Activated effector memory CD4-positive, alpha-beta T cell treated with anti-CD3 and anti-CD28 coated beads, Interleukin-2, amount 50 U/mL, for 16 hours (primary cell): ENCODE measurements at regions not wholly inside any gene's neighbourhood (a gene's known extent, or its start where the extent isn't known, plus 50 kb on each side); places are given as distances from the start of the nearest gene placed in this dataset.

ENCODE experiments used
- DNase-seq: peaks from one replicate; pipeline ENCODE4 v3.0.0-alpha.2; 2020

DNA sequence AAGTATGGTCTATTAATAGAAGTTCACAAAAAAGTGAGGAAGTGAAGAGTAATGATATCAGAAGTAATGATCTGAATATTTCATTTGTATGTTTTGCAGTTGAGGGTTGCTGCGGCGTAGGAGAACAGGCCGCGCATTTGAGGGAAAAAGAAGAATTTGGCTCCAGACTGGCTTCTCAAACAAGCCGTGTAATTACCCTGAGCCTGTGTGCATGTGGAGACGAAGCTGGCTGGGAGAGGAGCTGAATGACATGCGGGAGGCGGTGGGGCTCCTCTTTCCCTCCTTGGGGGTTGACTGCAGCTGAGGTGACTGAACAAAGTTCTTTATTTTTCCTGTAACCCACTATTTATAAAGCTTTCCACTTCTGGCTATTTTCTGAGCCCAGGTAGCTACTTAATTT, 115.5 kb upstream of the AFDN start:
- DNase-seq, result no peak

DNA sequence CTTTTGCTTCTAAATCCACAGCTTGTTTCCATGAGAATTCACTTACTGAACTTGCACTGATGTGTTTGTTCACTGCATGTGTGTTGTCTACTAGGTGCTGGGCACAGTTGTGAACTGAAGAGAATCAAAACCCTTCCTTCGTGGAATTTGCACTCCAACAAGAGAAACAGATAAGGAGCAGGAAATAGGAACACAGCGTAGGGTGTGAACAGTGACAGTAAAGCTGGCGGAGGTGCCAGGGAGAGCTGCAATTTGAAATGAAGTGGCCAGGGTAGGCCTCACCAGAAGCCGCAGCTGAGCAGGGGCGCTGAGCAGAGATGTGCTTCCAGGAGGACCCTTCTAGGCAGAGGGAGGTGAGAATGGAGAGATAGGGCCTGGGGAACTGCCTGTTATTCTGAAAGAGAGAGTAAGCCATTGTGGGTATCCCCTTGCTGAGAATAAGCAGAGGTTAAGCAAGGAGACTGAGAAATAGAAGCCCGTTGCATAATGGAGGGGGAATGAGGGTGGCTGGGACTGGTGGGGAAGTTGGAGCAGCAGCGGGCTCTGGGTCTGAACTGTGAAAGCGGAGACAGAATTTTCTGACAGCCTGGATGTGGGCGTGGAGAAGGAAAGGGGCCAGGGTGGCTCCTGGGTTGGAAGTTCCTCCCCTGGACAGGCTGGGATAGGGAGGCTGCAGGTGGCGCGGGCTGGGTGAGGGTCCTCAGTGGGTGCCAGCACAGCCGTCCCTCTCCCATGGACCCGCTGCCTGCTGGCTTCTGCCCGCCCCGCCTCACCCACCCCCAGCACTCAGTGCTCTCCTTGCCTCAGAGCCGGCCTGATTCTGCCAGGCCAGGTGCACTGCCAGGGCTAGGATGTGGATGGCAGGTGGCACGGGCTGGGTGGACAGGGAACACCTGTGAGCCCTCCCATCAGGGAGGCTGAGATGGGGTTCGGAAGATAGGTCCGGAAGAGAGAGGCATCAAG, 114.7 kb upstream of the AFDN start:
- DNase-seq, result peak; percentile 45

DNA sequence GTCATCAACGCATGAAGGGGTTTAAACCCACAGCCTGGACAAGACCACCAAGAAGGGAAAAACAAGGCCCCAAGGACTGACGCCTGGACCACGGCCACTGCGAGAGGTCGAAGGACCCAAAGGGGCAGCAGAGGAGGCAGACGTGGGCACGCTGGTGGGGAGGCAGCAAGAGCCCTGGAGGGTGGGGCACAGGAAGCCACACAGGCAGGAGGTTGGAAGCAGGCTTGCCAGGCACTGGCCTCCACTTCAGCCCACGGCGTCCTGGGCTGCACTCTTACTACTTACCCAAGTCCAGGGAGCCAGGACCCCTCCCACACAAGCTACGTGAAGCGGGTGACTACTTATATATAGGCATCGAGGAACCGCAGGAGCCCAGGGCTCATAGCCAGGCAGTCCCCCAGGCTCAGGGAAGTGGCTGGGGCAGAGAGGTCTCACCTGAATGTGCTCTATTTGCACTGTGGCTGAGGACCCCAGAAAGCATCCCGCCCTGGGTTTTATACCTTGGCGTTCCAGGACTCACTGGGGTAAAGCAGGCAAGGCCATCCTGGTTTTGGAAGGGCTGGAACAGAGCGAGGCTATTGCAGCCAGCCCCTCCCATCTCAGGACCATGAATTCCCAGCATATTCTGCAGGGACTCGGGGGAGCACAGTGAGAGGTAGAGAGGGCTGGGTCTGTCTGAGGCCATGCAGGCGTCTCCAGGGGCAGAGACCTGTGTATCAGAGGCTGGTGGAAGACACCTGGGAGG, 113.8 kb upstream of the AFDN start:
- peak; percentile 55 for DNase-seq

DNA sequence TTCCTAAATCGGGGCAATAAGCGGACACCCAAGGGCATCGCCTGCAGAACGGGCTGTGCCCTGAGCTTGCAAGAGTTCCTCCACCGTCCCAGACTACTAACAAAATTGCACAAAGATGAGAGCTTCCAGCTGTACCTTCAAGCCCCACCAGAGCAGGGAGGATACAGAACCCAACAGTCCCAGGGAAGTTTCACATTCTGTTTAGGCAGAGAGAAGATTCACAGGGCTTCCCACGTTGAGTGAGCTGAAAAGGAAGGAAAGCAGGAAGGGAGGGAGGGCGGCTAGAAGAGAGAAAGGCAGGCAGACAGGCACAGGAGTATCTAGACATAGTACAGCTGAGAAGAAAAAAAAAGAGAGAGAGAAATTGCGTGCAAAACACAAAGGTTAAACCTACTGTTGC, 112.6 kb upstream of the AFDN start:
- peak; percentile 27 for DNase-seq

DNA sequence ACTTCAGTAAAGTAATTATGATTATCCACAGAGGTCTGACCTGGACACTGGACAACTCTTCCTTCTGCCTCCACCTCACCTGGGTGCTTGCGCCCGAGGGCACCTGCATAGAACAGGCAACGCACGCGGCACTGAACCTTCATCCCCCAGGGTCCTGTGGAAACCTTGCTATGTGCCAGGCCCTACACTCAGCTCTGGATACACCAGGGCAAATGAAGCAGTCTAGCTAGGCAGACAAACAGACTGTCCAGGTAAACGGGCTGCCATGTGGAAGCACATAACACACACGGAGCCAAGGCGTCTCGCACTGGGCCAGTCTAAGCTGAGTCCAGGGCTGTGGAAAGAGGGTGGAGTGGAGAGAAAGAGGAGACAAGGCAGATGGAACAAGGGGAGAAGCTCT, 109.3 kb upstream of the AFDN start:
- peak; percentile 14 for DNase-seq

DNA sequence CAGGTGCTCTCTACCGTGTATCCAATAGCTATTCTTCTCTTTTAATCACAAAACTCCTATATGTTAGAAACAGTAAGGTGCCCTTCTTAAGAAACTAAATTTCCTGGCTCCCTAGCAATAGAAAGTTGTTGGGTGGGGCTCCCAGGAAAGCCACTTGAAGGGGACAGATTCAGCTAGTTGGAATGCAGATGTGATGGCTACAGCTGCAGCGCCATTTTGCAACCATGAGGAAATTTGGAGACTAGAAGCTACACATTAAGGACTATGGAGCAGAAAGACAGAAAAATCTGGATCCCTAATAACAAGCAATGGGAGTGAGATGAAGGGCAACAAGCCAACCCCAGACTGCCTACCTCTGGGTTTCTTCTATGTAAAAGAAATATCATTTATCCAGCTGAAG, 108.8 kb upstream of the AFDN start:
- DNase-seq, result peak; percentile 33

DNA sequence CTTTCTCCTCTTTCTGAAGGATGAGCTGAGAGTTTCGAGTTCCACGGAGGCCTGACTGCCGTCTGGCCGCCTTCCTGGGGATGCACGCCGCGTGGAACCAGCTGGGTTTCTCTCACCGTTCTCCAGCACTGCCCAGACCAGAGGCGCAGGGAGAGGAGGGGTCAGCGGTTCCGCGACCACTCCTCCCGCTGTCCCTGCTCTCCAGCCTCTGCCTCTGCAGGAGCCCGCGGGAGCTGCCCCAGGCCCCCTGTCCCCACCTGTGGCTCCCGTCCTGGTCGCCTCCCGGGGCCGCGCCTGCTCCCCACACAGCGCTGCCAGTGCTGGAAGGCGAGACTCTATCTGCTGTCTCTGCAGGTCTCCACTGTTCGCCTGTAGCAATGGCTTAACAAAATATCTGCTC, 106.8 kb upstream of the AFDN start:
- DNase-seq, result peak; percentile 39

DNA sequence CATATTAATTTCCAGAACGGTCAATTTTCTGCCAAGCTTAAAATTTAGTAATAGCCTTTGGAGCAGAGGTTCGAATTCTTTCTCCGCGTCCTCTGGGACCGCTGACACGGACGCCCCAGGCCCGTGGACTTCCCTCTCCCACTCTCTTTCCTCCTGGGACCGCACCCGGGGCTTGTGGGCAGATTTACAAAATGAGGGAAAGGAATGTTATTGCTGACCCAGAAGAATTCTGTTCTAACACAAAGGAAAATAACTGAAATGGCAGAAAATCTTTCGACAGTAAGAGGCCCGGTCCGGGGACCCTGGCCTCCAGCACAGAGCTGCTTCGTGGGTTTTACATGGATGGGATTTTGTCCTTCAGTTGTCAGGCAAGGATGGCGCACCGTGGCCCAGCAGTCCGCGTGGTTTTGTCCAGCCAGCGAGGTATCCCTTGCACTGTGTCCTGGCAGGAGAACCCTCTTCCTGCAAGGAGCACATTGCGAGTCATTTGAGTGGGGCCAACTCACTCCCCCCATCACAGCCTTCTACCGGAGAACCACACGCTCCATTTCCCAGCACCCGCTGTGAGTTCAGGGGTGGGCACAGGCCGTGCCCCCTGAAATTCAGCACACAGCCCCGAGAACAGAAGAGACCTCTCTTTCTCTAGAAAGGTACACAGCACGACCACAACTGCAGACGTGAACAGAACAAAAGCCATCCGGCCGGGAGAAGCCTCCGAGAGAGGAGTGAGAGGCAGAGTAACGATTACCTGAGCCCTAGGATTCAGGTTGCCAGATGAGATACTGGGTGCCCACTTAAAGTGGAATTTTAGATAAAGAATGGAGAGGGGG, 106.0 kb upstream of the AFDN start:
- DNase-seq, result peak; percentile 45

DNA sequence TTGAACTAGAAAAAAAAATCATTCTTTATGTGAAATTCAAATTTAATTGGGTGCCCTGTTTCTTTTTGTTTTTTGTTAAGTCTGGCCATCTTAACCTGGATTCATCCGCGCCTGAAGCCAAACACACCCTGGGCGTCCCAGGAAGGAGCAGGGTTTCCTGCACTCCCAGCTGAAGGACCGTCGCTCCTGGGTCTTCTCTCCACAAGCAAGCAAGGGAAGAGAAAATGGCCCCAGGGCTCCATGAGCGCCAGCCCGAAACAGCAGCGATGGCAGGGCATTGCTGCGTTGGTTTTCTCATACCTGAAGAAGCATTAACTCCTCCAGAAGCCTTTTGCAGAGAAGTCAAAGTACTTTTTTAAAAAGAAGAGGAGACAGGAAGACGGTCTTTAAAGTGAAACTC, 105.4 kb upstream of the AFDN start:
- DNase-seq, result peak; percentile 36

DNA sequence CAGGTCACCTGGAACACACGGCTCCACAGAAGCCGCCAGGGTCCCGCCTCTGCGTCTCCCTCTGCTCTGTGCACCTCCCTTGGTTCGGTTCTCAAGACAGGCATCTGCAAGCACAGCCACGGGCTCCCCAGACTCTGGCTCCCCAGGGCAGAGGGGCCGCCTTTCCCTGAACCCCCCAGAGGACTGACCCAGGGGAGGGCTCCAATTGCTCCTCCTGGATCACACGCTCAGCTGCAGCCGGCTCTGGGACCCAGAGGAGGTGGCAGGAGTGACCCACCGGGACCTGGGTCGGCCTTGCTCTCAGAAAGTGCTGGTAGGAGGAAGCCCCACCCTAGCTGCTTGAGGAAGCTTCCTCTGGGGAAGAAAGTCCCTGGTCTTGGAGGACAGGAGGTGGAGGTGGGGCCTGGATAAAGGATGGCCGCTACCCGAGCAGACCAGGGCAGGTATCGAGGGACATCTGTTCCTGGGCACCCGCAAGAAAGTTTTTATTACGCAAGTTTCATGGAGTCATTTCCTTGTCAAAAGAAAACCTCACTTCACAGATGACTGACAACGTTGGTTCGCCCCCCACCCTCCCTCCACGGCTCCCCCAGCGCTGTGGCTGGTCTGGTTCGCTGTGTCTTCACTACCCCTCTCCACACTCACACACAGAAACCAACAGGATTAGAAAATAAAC, 103.9 kb upstream of the AFDN start:
- peak; percentile 27 for DNase-seq

DNA sequence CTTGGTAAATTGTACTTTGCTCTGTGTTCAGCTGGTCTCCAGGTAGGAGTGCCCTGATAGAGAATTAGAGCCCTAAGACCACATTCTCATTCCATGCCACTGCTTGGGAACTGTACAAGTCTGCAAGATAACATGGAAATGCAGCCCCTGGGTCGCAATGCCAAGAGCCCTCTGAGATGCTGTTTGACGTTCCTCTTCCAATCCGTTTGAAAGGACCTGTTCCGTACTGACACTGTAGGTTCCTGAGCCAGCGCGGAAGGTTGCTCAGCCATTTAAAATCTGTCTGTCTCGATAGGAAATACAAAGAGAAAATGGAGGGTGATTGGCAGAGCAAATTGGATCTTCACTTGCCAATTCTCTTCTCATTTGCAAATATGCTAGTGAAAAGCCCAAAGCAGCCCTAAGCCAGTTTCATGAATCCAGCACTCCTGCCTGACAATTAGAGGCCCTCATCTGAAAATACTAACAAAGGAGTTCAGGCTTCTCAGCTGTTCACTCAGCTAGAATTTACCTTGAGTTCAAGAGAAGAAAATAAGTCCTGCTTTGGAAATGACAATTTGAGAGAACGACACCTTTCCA, 100.6 kb upstream of the AFDN start:
- DNase-seq, result no peak

DNA sequence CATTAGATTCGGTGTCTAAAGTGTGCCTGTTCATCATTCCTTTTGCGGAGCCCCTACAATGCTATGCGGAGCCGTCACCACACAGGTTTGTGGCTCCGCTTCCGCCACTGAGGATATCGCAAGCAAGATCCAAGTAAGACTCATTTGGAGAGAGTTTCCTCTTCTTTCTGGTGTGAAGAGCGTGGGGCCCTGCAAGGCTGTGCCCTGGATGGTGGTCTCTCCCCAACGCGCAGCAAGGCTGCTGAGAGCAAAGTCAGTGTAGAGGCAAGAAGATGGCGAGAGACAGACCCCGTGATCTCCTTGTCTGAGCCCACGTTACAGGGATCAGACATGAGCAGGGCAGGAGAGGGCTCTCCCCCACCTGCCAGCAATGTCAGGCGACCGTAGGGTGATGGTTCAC, 96.3 kb upstream of the AFDN start:
- DNase-seq, result no peak

DNA sequence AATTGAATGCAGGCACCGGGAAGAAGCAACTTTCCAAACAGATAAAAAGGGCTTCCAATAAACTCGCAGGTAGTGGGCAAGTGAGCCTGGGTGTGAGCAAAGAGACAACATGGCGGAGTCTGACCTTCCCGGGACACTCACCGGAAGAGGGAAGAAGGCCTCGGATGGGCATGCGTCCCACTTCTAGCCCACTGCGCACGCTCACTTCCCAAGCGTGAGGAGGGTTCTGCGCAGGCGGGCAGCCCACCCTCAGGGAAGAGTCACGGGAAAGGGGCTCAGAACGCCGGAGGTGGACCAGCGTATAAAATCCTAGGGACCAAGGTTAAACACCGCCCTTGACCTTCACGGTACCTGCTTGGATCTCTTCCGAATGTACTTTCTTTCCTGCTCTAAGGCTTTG, 95.5 kb upstream of the AFDN start:
- no peak for DNase-seq

DNA sequence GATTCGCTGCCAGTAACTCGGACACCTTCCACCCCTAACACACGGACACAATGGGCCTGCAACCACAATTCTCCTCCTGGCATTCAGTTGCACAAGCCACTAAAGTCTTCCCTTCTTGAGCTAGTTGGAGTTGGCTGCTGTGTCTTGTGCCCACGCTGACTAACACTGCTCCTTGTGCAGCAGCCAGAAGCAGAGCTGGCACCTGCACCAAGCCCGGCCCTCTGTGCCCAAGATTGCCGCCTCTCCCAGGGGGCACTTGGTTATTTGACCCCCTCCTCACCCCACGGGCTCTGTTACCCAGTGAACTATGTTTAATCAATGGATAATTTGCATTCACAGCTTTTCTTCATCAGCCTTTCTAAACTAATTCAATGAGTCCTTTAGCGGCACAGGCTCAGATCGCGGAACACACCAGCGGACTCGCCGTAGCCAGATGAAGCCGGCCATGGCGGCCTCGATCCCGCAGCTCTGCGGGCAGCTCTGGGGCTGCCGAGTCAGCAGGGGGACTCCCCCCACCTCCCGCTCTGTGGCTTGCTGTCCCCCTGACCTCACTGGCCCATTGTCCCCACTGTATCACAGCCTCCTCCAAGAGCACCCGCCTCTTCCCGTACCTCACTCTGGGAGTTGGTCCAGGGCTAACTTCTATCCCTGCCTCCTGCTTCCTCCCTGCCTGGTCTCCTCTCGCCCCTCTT, 94.8 kb upstream of the AFDN start:
- no peak for DNase-seq

DNA sequence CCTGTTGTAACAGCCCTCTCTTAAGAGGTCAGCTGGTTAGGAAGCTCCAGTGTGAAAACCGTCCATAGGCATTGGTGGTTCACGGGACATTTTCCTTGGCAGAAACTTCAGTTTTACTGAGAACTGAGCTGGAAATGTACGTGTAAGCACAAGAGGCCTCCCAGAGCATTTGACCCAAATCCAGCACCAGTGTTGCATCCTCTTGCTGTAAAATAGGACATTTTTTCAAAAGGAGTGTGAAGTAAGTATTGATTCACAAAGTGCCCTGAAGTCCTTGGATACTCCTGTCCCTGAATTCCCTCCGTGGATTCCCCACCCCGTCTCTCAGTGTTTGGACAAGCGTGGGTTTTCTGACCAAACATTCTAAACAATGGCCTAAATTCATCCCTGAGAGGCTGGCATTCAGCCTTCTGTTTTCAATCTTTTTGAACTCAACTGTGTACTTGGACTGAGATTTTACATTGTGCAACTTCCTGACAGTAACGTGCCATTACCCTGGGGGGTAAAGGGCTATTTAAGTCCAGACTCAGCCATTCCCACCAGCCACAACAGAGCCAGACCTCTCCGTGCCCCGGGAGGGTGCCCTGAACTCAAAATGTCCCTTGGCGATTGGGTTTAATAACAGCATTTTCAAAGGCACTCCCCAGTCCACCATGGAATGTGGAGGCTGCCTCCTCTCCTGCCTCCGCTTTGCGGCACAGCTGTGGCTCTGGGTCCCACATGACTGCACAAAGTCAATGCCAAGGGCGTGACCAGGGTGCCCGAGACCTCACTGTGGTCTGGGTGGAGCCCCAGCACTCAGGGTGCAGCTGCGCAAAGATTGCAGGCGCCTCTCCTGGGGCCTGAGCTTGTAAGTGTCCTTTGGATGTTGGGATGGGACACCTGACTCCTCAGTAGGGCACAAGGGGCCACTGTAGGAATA, 92.7 kb upstream of the AFDN start:
- DNase-seq, result no peak

DNA sequence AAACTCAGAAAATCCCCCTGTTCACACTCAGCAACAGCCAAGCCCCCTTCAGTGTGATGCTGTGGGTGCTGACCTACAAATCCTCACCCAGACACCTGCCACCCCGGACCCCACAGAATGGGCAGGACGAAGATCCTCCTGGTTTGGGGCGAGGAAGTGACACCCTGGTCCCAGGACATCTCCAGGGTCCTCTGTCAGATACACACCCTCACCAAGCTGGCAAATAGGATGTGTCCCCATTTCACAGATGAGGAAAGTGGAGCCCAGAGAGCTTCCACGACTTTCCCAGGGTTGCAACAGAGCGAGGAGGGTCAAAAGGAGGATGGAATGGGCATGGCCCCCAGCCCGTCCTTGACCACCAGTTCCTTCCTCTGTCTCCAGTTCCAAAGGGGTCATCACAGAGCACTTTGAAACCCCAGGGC, 92.0 kb upstream of the AFDN start:
- DNase-seq, result no peak

DNA sequence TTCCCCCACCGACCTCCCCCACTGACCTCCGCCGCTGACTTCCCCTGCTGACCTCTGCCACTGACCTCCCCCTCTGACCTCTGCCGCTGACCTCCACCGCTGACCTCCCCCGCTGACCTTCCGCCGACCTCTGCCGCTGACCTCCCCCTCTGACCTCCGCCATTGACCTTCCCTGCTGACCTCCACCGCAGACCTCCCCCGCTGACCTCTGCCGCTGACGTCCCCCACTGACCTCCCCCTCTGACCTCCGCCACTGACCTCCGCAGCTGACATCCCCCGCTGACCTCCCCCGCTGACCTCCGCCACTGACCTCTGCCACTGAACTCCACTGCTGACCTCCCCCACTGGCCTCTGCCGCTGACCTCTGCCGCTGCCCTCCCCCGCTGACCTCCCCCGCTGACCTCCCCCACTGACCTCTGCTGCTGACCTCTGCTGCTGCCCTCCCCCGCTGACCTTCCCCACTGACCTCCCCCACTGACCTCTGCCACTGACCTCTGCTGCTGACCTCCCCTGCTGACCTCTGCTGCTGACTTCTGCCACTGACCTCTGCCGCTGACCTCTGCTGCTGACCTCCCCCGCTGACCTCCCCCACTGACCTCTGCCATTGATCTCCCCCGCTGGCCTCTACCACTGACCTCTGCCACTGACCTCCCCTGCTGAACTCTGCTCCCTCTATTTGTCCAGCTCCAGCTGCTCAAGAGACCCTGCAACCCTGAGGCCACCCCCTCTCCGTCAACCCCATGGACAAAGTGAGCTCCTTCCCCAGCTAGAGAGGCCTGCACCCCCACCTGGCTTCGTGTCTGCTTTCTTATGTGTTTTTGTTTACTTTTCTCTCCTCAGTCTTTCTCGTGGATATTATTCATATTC, 91.4 kb upstream of the AFDN start:
- DNase-seq, result no peak

DNA sequence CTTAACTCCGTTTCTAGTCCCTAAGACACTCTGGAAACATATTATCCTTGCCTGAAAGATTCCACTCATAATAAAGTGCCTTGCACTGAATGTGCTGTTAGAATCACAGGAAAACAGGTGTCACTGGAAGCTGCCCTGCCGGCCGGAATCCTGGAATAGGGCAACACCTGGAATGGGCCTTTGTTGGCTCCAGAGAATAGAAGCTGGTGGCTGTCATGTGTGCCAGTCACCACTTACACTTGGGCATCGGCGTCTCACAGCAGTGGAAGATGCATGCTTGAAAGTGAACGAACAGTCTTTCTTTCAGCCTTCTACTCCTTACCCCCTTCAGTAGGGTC, 90.8 kb upstream of the AFDN start:
- no peak for DNase-seq

DNA sequence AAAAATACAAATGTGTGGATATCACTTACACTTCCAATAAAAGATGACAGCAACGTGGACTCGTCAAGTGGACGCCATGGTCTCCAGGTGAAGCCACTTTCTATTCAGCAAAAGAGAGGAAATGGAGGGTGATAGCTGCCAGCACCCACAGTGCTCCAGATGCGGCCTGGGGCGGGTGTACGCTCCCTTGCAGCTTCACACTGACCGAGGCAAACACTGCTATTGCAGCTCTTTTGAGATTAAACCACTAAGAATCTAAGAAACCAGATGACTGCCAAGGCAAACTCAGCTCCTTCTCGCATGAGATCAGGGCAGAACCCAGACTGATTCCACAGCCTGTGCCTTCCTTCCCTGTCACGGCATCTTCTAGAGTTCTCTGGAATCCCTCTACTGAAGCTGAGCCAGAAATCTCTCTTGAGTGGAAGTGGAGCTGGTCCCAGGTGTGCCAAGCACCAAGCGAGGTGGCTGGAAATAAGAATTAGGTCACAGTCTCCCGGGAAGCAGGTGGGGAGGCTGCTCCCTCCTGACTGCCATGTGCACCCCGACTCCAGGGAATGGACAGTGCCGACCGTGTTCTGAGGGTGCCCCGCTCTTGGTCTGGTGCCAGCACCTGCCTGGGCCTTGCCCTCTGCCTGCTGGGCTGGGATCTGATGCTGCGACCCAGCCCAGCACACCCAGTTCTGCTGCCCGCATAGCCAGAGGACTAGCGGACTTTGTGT, 90.1 kb upstream of the AFDN start:
- DNase-seq, result no peak
